ENCODE measurements at regions not wholly inside any gene's neighbourhood (a gene's known extent, or its start where the extent isn't known, plus 50 kb on each side); places are given as distances from the start of the nearest gene placed in this dataset.

DNA sequence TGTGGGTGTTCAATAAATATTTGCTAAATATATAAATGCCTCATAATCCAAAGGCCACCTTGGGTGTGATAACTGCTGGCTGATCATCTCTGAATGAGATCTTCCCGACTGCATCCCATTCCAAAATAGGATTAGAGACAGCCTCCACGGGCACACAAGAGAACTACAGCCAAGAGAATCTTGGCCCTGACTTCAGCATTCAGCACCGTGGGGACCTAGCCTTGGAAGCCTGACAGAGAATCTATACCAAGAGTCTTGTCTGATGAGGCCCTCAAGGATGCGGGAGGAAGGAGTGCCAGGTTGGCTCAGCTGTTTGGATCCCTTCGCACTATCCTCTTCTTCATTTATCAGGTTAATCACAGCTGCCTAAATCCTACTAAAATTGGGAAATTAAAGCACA, 85.8 kb downstream of the RBM43 start (continued):
- no peak for TF ChIP-seq ZNF462 (CRISPR knock-in tag; IDR thresholded peaks at IDR 0.05)
- TF ChIP-seq CREB1 (CRISPR knock-in tag; IDR thresholded peaks at IDR 0.05; ENCODE audit: low read depth): no peak
- no peak for TF ChIP-seq ETS1 (IDR thresholded peaks at IDR 0.05)
- TF ChIP-seq STAT1 (IDR thresholded peaks at IDR 0.05; ENCODE audit: unreplicated experiment): no peak

DNA sequence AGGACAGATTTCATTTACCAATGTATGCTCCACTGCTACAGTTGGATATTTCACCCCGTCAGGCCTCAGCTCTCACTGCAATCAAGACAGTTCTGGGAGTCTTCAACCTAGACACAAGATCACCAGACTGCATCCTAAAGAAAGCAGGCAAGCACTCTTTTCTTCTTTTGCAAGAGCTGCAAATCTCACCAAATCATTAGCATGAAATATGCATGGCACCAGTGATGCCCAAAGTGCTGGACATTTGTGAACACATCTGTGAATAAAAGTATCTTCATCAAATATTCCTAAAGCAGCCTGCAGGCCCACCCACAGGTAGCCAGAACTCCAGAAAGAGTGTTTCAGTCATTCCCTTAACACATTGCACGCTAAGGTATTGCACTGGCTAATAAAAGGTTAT, 87.5 kb downstream of the RBM43 start:
- no peaks in the 10 kb centered on the region for H3K79me2 ChIP-seq (replicated peaks; ENCODE audit: insufficient read depth)
- no peak for ATAC-seq
- H3K27ac Mint-ChIP-seq: no peak overlapping the region
- TF ChIP-seq ZNF114 (CRISPR knock-in tag; IDR thresholded peaks at IDR 0.05): no peak
- TF ChIP-seq POLR2AphosphoS5 (IDR thresholded peaks at IDR 0.05; ENCODE audit: low read depth): no peak
- TF ChIP-seq ZNF331 (CRISPR knock-in tag; IDR thresholded peaks at IDR 0.05; ENCODE audit: low read depth): no peak
- no peak for TF ChIP-seq ZNF462 (CRISPR knock-in tag; IDR thresholded peaks at IDR 0.05)

More for the DNA sequence above, 87.5 kb downstream of the RBM43 start:
- H3K9me3 Mint-ChIP-seq: no peaks in the 10 kb centered on the region
- no peaks in the 10 kb centered on the region for H3K27me3 Mint-ChIP-seq (ENCODE audit: insufficient read depth, low read depth, poor library complexity)
- no peak for DNase-seq (ENCODE audit: low spot score)
- H3K36me3 ChIP-seq (ENCODE audit: insufficient read depth): no peaks in the 10 kb centered on the region
- H3K36me3 Mint-ChIP-seq (ENCODE audit: low read depth): no peaks in the 10 kb centered on the region
- H3K27ac ChIP-seq (ENCODE audit: low read depth): no peak overlapping the region
- H3K4me1 Mint-ChIP-seq: peaks cover 35% of the 10 kb centered on the region
- no peak overlapping the region for H3K4me2 ChIP-seq
- H3K4me1 ChIP-seq (ENCODE audit: insufficient read depth): peaks cover 42% of the 10 kb centered on the region
- no peaks in the 10 kb centered on the region for H3K27me3 ChIP-seq (ENCODE audit: insufficient read depth)
- H3K4me3 Mint-ChIP-seq: no peak overlapping the region
- peaks cover 4% of the 10 kb centered on the region; the same call in 1 of the 2 replicates for H3F3A ChIP-seq (replicated peaks; ENCODE audit: low read depth)
- no peaks in the 10 kb centered on the region for H4K20me1 ChIP-seq (replicated peaks; ENCODE audit: insufficient read depth)
- H2AFZ ChIP-seq: no peak overlapping the region
- H3K9me2 ChIP-seq (ENCODE audit: insufficient read depth): peaks cover 4% of the 10 kb centered on the region; the same call in 1 of the 2 replicates
- no peak overlapping the region for H3K4me3 ChIP-seq

Measured in GM23338 (cell line).